ENCODE measurements at regions not wholly inside any gene's neighbourhood (a gene's known extent, or its start where the extent isn't known, plus 50 kb on each side); places are given as distances from the start of the nearest gene placed in this dataset.

DNA sequence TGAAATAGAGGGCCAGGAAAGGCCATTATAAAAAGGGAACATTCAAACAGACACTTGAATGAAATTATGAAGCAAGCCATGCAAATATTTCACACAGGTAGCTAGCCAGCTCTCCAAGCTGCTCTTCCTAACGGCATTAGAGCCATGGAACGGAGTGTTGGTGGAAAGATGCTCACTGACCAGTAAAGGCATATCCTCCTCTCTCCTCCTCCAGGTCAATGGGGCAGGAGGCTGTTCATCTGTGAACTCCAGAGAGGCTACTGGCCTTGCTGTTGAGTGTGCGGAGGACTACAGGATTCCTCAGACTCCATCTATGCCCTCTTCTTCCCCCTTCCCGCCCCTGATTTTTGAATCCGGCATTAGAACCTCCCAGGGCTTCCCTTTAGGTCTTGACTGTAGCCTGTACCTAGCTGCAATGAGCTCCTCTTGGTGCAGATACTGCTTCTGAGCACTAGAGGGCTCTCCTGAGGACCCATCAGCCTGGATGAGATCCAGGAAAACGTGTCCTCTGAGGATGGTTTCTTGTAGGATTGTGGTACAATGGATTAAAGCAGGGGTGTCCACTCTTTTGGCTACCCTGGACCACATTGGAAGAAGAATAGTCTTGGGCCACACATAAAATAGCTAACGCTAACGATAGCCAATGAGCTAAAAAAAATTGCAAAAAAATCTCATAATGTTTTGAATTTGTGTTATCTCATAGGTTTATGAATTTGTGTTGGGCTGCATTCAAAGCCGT, 162.2 kb downstream of the SREK1 start:
- peak; percentile 79 for DNase-seq

DNA sequence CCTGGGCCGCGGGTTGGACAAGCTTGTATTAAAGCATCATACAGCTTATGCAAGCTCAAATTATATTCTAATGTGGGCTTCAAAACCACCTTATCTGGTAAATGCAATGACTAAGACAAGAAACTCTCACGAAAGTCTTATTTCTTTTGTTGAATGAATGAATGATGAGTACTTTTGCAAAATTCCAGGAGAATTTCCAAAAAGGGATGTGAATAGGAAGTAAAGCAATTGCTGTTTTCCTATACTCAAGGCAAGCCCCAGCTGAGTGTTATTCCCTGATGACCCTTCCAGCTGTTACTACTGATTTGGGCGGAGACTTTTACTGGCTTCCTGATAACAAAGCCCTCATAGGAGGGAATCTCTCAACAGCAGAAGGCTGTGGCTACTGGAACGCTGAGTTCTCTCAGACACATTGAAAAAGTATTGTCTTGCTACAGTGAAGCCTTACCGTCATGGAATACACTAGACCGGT, 162.8 kb downstream of the SREK1 start:
- DNase-seq = peak; percentile 34

DNA sequence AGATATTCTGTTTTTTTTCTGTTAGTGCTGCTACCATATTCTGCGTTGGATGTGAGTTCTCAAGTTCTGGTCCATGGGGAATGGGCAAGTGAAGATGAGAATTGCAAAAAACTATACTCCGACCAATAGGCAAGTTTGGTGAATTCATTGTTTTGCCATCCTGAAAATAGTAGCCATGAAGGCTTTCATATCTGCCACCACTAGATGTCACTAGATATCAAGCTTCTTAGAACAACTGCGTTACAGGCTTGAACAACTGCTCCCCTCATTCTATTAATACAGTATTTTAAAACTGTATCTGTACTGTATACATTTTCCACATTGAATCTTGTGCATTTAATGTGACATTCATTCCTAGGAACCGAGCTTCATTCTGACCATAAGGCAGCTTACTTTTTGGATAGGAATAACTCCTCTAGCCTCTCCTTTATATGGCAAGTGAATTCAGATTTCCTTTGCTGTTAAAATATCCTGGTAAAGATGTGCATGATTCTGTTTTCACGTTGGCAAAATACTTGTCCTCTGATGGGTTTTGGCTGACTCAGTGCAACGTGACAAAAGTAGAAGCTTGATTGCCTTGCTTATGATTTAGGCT, 163.6 kb downstream of the SREK1 start:
- peak; percentile 83 for DNase-seq

DNA sequence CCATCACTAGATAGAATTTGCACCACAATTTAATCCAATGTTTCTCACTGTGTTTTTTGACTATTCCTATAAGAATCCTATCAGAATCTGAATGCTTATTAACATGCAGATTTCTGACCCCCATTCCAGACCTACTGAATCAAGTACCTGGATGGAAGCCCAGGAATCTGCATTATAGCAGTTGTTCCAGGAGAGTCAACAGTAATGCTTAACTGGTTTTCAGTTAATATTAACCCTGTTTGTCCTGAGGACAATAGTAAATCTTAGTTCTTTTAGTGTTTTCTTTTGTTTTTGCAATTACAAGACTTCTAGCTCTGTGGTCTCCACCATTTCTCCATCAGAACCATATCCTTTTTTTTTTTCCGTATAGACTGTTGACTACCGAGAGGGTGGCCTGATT, 168.2 kb downstream of the SREK1 start:
- DNase-seq = no peak

DNA sequence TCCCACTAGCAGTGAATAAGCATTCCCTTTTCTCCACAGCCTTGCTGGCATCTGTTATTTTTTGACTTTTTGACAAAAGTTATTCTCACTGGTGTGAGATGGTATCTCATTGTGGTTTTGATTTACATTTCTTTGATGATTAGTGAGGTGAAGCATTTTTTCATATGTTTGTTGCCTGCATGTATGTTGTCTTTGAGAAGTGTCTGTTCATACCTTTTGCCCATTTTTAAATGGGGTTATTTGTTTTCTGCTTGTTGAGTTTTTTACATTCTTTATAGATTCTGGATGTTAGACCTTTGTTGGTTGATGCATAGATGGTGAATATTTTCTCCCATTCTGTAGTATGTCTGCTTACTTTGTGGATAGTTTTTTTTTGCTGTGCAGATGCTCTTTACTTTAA, 171.7 kb downstream of the SREK1 start:
- no peak for DNase-seq

DNA sequence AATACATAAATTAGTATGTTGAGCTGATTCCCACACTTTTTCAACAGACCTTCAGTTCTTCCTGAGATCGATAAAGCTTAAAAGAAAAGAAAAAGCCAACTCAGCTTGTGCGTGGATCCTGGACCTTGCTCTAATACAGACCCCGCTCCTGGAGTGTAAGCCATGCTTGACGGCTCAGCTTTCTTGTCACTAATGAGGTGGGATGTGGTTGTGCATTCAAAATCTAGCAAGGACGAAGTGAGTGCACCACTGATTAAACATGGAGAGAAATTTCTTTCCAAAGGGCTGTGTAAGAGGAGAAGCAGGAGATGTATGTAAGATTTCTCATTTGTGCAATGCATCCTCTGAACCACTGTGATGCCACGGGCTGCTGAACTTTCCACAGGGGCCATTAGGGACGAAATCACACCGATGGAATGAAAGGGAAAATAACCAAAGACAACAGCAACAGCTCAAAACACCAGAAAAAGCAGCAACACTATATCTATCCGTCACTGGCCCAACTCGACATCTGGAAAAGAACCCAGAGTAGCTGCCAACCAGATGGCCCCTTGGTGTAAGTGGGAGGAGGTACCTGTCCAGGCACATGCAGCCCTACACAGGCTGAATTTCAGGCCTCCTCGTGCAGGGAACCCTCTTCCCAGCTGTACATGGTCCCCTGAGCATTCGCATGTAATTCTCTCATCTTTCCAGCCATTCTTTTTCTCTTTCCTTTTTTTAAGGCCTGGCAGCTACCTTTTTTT, 178.9 kb downstream of the SREK1 start:
- DNase-seq = no peak

DNA sequence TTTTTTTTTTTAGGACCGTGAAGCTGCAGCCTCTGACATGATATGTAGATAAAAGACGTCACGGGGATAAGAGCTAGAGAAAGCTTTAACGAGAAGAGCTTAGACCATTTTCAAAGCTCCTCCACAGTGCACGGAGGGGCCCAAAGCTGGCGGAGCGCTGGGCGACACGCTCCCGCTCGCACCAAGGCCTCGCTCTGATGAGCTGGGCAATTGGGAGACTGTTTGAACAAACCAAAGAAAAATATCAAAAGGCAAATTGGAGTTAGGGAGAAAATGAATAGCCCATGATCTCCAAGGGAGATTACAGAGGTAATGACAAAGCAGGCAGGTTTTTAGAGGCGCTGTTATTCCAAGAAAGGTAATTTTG, 179.4 kb downstream of the SREK1 start:
- no peak for DNase-seq

DNA sequence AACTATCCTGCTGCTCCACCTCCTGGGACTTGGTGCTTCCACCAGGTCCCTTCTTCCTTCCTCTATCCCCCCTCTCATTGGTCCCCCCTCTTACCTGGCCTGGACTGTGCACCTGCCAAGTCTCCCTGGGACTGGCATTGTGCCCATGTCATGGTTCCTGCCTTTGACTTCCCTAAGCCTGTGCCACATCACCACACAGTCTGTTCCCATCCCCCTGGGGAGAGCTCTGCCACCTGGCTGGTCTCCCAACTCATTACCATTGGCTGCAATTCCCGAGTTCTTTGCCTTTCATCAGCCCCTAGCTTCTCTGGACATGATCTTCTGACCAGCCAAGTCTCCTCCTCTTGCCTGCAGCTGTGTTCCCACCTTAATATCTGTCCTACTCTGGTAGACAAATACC, 180.3 kb downstream of the SREK1 start:
- no peak for DNase-seq

DNA sequence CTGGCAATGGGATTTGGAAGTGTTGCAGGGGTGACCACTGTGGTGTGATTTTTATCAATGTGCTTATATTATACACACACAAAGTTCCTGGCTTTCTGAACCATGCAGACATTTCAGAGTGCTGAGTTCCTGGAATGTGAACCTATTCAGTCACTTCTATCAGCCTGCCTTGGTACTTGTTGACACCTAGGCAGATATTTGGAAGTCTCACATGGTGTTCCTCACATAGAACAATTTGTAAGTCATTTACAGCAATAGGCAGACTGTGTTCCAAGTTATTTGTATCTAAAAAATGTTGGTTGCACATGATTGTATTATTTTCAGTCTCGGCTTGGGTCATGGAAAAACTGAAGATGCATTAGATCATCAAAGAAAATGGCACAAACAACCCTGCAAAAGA, 182.2 kb downstream of the SREK1 start:
- DNase-seq = no peak

DNA sequence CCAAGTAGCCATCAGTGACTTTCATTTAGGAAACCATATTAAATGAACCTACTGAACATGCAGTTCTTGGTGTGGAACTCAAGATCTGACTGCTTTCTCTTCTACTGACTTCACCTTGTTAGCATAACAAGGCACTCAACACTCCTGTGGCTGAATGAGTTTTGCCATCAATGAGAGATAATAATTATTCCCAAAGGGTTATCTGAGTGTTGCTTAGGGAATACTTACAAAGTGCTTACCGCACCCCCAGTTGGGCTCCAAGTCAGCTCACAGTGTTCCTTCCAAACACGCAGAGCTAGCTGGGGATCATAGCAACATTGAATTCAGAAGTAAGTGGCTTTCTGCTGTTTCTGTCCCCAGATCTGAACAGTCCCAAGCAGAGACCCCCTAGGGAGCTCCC, 182.9 kb downstream of the SREK1 start:
- no peak for DNase-seq

DNA sequence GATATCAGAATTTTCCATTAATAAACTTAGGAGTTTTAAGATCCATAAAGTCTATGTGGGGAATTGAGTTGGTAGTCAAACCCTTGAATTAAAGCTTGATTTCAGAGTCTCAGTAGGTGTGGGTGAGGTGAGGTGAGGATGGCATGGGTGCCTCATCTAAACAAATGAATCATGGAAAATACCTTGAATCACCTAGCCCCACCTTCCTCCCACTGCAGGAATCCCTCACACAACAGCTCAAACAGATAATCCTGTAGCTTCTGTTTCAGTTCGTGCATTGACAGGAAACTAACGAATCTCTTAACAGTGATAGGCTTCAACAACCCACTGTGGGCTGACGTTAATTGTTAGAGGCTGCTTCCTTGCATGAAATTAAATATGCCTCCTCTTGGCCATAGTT, 185.0 kb downstream of the SREK1 start:
- no peak for DNase-seq

DNA sequence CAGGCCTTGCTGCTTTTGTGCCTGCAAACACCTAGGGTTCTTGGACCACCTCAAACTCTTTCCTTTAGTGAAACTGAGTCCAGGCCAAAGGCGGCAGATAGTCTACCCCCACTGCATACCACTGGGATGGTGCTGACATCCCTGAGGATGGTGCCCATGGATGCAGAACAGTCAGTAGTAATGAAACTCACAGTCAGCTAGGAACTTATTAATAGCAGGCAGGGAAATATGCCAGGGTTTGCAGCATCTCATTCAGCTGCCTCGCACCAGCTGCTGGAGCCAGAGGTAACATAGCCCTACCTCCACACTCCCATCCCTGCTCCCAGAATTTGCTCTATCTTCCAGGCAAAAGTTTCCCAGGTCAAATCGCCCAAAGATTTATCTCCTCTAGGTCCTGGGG, 189.1 kb downstream of the SREK1 start:
- DNase-seq = no peak

DNA sequence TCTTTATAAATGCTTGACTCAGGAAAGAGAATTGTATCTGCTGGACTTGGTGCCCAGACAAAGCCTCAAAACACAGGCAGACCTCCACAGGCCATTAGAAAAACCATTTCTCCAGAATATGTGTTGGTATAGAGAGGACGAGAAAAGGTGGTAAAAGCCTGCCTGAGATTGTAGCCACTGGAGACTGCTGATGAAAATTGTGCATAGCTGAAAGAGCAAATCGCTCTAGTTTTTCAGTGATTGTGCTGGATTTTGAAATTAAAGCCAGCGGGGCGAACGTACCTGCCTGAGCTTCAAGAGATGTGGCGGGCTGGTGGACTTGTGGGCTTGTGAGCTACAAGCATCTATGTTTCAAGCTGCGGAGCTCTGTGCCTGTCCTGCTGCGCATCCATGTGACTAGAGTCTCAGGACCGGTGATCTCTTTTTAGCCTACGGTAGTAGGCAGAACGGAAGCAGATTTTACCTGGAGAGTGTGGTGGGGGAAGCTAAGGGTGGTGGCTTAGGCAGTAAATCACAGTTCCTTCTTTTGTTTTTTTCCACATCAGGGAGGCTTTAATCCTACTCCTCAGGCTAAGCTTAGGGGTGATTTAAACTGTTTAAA, 193.6 kb downstream of the SREK1 start:
- no peak for DNase-seq

DNA sequence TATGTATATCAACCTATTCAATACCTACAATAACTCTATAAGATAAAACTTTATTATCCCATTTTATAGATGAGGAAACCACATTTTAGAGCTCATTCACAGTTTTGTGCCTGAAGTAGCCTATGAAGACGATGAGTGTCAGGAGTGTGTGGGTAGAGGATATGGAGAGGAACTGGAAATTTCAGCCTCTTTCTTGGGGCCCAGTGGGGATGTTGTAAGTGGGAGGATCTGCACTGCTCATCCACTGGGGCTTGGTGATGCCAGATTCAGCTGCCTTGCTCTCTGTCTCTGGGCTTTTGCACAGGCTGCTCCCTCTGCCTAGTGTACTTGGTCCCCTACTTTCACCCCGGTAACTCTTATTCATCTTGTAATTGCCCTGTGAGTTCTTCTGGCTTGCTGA, 194.7 kb downstream of the SREK1 start:
- no peak for DNase-seq

DNA sequence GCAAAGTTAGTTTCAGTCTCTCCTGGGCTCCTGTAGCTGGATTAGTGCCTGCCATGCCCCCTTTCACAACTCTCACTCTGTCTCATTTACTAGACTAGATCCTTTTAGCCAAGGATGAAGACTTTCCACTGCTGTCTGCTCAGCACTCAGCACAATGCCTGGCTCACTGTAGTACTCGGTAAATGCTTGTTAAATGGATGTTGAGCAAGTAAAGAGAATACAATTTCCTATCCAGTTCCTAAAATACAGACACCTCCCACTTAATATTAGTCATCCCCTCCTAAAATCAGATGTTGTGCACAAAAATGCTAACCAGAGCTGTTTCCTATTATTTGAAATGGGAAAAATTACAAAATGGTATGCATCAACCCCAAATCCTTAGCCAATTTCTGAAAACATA, 195.8 kb downstream of the SREK1 start:
- DNase-seq = no peak

DNA sequence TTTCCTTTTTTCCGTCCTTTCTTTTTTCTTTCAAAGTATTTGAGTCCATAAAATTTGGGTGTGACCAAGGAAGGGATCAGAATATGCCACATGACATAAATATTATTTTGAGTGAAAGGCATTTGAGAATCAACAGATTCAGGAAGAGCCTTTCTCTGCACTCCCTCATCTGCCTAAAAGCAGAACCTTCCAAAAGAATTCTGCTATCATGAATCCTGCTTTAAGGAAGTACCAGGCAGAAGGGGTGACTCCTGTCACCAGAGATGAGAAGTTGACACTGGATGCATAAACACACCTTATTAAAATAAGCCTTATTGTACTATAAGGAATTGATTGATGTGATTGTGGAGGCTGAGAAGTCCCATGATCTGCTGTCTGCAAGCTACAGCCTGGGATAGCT, 196.7 kb downstream of the SREK1 start:
- DNase-seq = no peak

DNA sequence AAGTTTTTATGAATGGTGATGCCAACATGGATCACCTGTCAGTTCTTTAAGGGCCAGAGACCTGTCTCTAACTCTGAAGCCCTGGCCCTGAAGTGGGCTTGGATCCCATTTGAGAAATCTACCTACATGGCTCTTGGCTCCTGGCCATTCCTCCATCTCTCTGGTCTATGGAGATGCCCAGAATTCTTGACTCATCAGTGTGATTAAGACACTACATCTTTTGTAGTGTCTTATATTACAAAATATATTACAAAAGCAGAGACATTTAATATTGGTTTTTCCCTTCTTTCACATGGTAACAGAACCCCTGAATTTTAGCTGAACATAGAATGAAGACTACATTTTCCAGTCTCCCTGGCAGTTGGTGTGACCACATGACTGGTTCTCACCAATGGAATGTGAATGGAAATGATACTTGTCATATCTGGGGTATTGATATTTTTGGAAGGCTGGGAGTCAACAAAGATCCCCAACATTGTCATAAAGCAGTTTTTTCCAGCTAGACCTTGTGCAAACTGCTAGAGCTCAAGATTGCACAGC, 198.3 kb downstream of the SREK1 start:
- no peak for DNase-seq

DNA sequence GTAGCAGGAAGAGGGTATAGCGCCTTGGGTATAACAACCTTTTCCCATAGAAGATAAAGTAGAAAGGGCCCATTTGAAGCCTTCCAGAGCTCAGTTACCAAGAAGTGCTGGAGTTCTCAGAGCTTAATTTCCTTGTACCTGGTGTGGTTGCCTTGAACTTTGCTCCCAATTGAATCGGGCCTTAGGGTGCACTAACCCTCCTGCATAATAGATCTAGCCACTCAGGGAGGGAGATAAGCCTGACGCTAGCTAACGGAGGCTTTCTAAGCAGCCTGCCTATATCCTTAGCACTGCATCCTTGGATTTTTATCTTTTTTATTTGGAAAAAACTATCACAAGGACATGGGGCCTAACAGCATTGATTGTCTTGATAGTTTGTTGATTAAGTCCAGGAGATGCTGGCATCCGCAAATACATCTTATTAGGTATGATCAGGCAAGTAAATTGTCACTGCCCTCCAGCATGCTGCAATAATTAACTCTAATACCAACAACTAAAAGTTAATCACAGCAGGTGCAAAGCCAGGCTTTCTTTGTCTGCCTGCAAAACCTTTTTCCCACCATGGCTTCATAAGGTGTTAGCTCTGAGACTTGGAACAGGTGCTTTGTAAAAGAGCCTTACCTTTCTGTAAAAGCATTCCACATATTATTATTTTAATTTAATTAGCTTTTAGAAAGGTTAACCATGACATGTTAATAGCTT, 199.4 kb downstream of the SREK1 start:
- no peak for DNase-seq

DNA sequence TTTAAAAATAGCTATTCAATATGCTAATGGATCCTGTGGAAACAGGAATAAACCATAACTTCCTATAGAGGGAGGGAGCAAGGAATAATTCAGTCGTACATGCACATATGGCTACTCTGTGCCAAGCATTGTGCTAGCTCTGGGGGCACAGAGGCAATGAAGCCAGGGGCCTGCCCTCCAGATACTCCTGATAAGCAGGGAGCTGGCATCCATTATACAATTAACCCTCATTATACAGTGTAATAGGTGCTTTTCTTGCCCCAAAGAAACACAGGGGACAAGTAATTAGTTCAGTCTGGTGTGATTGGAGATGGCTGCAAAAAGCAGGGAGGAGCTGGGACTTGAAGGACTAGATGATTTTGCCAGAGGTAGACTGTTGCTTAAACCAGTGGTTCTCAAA, 200.4 kb downstream of the SREK1 start:
- DNase-seq = no peak

DNA sequence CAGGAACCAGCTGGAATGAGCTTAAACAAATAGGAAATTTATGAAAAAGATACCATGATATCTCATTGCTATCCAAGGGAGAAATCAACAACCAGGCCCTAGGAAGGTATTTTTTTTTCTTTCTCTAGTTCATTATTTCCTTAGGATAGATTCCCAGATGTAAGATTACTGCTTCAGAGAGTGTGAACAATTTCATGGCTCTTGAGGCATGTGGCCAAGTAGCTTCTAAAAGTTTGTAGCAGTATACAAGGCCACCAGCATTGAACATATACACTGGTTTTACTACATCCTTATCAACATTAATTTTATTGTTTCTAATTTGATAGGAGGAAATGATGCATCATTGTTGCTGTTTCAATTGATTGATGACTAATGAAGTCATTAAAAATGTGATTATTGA, 201.2 kb downstream of the SREK1 start:
- no peak for DNase-seq

DNA sequence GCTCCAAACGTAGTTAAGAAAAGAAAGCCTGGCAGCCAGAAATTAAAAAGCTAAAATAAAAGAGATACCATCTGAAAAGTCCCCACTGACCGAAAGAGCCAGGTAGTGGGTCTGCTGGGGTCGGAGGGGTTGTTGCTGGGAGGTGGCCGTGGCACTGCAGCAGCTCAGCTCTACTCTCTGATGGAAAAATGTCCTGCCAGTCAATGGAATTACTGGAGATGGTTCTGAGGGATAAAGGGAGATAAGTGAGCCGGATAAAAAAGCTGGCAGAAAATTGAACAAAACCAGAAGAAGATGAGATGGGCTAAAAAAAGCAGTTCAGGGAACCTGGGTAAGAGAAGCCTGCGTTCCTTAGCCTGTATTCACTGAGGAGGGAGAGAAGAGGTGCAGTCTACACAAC, 202.8 kb downstream of the SREK1 start:
- DNase-seq = no peak

DNA sequence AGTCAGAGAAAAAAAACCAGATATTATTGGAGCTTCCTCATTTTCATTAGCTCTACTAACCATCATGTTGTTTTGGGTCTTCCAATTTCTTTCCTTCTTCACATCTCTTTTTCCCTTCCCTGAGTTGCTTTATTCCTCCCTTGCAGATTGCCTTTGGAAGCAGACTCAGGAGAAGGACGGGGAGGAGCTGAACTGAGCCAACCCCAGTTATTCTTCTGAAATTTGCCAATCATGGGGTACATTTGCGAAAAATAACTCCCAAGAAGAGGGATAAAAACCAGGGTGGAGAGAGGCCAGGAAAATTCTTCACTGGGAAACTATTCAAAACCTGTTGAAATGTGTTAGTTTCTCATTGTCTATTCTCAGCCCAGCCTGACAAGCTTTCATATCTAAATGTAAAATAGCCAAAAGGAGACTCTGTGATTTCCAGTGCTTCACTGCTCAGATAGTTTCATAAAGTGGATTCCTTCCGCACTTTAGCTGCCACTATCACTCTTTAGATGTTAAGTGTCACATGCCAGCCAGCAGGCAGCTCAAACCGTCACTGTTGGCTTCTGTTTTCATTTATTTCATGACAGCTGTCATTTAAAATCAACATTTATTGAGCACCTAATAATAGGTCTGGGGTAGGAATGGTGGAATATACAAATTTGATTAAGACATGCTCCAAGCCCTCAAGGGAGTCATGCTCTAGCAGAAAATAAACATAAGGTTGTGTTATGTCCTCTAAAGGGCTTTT, 204.5 kb downstream of the SREK1 start:
- DNase-seq = no peak
